ENCODE measurements at regions not wholly inside any gene's neighbourhood (a gene's known extent, or its start where the extent isn't known, plus 50 kb on each side); places are given as distances from the start of the nearest gene placed in this dataset.
A peak's percentile ranks its signal among the peaks of the same experiment; 100 is the strongest.
"Not testable (repeated sequence)": the region's sequence is repeated elsewhere in the genome, so short reads cannot be mapped to it uniquely, and the experiment has no call there.

DNA sequence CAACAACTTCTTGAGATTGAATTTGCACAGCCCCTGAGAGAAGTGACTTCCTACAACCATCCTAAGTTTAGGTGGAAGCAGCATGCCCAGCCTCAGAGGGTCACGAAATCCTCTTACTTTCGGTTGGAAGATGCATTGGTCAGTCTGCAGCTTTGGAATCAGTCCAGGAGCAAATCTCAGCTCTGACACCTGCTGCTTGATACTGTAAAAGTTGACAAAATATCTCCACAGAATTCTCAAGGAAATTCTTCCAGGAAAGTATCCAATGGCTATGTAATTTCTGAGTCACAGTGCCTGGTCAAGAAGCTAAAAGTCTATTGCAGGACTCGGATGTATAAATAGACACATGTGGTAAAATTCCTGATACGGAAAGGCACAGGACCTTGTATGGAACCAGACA lies 414.5 kb upstream of the GYPC start:
- DNase-seq = no peak

DNA sequence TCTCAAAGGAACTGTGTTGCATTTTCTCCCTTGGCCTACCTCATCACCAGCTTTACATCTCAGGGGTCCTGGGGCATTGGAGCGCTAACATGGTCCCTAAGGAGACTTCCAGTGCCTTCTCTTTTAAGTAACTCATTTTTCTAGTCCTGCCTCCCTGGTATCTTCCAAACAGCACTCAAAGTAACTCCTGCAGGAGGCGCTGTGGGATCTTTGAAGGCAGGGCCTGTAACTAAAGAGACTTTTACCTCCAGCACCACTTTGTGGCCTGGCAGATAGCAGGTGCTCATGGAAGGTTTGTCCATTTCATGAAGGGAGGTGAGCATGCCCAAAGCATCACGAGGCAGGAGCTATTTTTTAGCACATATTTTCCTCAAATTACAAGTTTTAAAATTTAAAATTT lies 411.0 kb upstream of the GYPC start:
- peak; percentile 25 for DNase-seq

DNA sequence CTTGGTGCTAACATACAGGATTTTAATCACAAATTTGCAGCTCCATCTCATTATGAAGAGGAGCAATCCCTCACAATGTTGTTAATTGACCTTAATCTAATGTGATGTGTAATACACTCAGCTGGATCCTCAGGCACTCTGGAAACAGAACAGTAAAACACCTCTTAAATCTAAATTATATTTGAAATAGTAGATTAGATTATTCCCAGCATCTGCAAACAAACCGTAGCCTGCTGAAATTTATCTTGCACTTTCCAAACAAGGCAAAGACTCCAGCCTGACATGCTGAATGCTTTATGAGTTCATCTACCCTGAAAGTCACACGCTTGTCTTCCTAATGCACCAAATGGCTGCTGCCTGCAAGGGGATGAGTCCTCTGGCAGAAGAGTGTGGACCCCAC lies 402.3 kb upstream of the GYPC start:
- DNase-seq = no peak

DNA sequence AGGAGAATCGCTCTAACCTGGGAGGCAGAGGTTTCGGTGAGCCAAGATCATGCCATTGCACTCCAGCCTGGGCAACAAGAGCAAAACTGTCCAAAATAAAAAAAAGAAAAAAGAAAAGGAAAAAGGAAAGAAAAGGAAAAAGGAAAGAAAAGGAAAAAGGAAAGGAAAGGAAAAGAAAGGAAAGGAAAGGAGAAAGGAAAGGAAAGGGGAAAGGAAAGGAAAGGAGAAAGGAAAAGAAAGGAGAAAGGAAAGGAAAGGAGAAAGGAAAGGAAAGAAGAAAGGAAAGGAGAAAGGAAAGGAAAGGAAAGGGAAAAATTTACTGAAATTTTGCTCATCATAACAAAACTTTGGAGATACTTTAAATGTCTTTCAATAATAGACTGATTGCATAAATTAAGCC lies 391.3 kb upstream of the GYPC start:
- no peak for DNase-seq

DNA sequence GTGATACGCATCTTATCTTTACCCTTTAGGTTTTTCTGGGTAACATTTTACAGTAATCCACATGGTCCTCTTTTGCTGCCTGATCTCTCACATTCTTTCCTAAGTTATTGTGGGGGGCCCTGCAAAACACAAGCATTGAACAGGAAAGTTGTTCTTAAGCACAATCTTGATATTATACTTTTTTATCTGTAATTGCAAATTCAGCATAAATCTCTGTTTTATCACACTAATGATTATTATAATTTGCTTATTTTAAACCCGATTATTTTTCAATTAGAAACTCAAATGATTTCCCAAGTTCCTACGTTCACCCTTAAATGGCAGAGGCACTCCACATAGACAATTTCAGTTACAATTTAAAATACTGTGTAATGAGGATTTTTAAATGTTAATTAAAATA lies 386.0 kb upstream of the GYPC start:
- DNase-seq = no peak

DNA sequence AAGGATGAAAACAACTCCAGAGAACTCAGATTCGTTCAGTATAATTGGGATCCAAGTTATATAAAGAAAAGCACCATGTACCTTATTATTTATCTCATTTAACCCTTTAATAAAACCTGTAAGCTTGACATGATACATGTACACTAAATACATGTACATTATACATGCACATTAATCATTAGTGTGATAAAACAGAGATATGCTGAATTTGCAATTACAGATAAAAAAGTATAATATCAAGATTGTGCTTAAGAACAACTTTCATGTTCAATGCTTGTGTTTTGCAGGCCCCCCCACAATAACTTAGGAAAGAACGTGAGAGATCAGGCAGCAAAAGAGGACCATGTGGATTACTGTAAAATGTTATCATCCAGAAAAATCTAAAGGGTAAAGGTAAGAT lies 385.4 kb upstream of the GYPC start:
- DNase-seq = no peak

DNA sequence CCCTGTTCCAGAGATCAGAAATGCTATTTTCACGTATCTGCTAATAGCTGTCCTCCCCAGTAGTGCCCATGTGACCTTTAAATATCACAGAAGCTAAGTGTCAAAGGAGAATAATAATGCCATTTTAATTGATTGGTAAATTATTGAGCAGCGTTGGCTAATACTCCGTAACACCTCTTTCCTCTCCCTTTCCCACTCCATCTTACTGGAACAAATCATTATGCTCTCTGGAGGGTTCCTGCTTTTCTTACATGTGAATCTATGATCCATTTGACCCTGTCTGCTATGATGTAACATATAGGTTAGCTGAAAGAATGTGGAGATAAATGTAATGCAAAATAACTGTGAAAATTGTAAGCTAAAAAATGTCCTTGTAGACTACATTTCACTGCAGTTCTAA lies 383.6 kb upstream of the GYPC start:
- no peak for DNase-seq

DNA sequence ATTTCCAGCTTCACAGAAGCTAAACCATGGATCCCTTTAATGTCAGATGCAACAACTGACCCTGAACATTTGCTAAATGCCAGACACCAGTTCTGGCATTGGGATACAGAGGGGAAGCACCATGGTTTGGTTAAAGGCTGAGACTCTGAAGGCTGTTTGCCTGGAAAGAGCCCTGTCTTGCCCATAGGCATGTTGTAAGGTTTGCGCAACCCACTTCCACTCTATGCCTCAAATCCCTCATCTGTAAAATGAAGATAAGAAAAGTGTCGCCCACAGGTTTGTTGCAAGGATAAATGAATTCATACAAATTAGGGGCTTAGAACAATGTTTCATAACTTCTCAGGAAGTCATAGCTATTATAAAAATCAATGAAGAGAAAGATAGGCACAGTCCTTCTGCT lies 380.9 kb upstream of the GYPC start:
- no peak for DNase-seq

DNA sequence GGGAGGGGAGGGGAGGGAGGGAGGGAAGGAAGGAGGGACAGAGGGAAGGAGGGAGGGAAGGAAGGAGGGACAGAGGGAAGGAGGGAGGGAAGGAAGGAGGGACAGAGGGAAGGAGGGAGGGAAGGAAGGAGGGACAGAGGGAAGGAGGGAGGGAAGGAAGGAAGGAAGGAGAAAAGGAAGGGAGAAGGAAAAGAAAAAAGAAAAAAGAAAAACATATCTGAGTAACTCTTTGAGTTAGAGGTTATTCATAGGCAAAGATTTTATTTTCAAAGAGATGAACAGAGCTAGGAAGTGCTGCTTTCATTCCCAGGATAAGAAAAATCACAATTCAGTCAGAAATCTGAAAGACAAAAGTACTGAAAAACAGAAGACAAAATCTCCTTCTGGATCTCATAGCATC lies 379.7 kb upstream of the GYPC start:
- DNase-seq = not testable (repeated sequence)

DNA sequence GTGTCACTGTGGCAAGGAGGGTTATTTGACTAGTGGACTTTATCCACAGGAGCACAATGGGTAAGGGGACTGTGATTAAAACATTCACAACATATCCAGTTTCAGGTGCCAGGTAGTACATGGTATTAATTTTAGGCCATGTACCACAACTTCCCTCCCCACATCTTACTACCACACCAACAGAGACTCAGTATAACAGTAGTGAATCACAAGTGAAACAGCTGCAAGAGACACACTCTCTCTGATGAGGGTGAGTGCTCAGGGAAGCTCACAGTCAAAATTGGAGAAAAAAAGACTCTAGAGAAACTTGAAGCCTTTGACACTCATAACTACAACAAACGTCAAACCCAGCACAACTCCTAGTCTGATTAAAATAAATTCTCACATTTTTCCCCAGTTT lies 367.6 kb upstream of the GYPC start:
- DNase-seq = no peak

DNA sequence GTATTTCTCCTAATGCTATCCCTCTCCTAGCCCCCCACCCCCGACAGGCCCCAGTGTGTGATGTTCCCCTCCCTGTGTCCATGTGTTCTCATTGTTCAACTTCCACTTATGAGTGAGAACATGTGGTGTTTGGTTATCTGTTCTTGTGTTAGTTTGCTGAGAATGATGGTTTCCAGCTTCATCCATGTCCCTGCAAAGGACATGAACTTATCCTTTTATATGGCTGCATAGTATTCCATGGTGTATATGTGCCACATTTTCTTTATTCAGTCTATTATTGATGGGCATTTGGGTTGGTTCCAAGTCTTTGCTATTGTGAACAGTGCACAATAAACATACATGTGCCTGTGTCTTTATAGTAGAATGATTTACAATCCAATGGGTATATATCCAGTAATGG lies 362.0 kb upstream of the GYPC start:
- not testable (repeated sequence) for DNase-seq

DNA sequence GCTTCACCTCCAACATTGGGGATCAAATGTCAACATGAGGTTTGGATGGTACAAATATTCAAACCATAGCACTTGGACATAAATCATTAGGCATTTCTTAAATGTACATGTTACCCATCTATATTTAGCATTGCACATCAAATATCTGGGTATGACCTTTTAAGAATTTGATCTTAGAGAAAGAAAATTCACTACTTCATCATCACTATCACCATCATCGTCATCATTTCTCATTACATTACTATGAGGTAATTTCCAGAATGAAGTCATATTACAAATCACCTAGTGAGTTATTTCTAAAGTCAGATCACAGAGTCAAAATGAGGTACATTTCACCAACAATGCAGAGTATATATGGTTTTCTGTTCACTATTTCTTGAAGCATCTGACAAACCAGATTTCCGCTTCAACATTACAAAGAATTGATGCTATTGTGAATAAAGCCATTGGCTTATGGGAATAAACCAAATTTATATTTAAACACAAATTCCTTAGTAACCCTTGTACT lies 356.4 kb upstream of the GYPC start:
- DNase-seq = no peak

DNA sequence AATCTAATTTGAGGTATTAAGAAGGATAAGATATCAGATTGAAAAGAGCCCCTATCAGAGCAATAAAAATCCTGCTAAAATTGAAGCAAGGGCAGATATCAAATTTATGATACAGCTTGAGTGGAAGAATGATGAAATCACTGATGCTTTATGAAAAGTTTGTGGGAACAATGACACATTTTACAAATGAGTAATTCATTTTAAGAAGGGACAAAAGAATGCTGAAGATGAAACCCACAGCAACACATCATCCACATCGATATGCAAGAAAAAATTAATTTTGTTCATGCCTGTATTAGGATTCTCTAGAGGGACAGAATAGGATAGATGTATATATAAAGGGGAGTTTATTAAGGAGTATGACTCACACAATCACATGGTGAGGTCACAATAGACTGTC lies 355.6 kb upstream of the GYPC start:
- peak; percentile 66 for DNase-seq

DNA sequence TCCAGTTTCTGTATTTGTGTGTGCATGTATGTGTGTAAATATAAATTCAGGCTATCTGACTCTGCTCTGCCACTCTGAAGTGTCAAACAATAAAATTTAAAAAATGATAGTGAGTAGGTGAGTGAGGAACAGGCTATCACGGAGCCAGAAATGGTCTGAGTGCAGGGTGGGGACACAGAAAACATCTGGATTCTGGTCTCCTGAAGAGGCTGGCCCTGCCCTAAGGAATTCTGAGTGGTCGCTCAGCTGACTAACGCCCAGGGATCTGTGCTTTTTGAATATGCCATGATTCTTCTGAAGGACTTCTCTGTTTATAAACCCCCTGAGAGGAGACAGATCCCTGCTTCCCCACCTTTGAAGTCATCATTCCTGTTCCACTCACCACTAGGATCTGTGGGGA lies 353.9 kb upstream of the GYPC start:
- peak; percentile 5 for DNase-seq

DNA sequence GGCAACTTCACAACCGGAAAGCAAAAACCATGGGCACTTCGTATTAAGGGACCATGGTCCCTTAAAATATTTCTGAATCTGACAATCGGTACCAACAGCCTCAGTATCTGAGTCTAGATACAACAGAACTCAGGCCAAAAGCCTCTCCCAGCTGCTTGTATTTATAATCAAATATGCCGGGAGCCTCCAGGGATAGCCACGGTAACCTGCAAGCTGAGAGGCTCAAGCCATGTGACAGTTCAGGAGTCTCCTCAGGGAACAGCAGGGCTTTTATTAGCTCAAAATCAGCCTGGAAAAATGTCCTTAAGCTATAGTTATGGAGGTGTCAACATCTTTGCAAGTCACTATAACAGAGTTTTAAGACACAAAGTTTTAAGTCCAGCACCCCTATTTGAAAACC lies 352.8 kb upstream of the GYPC start:
- DNase-seq = no peak

DNA sequence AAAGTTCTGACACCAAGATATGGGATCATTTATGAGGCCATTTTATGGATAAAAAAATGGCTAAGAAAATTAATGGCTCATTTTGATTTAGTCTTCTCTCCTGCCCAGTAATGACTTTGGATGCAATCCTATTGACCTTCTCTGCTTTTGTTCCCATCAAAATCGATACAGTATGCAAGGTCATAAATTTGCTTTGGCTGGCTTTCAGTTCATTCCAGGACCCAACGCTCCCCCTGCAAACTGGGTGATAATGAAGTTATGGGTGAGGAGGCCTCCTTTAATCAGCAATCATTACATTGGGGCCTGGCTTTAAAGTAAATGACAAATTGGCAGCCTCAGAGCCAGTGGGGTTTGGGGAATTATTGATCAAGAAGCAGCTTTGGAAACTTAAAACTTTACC lies 351.8 kb upstream of the GYPC start:
- no peak for DNase-seq

DNA sequence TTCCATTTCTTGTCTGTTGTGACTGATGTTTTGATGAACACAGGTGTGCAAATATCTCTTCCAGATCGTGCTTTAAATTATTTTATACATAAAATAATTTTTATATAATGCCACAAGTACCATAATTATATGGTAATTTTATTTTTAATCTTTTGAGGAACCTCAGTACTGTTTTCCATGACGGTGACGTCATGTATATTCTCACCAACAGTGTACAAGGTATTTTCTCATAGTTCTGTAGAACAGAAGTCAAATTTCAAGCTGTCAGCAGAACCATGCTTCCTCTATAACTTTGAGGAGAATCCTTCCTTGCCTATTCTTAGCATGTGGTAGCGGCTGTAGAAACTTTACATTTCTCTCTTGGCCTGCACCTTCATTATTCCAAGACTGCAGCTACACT lies 349.4 kb upstream of the GYPC start:
- no peak for DNase-seq

DNA sequence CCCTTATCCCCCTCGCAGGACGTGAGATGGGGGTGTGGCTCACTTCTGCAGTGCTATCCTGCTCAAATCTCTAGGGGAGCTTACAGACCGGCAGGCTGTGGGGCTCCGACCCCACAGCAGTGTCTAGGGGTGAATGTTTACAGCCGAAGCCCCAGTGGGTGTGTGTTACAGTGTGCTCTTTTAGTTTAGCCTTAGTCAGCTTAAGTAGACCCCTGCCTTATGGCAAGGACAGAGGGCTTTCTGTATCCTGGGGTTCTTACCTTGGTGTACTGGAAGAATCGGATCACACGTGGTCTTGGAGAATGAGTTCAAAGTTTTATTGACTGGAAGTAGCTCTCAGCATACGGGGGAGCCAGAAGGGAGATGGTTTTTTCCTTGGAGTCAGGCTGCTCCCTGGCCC lies 348.2 kb upstream of the GYPC start:
- DNase-seq = no peak

DNA sequence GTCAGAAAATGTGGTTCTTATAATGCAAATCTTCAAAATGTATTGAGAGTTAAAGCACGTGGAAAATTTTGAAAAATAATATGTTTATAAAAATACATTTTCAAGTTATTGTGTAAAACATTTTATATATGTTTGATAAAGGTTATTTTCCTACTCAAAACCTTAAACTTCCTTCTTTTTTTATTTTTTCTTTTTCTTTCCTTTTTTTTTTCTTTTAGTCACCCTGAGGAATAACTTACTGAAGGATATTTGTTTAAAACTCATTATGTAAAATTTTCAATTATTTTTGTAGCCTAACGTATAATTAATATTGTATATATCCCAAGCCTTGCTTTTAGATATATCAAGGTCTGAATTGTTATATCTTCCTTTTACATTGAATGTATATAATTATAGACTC lies 346.8 kb upstream of the GYPC start:
- DNase-seq = no peak

DNA sequence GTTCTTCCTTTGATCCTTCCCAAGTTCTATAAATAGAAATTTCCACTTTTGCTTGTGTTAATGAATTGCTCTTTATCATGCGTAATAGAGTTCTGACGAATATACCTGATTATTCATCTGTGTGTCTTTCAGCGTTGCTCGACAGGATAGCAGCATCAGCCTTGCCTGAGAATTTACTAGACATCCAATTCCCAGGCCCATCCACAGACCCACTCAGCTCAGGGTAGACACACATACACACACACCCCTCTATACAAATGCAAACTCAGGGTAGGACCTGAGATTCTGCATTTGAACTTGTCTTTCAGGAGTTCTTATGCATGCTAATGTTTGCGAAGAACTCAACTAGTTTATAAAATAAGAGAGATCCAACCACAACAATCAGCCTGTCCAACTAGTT lies 343.4 kb upstream of the GYPC start:
- no peak for DNase-seq

DNA sequence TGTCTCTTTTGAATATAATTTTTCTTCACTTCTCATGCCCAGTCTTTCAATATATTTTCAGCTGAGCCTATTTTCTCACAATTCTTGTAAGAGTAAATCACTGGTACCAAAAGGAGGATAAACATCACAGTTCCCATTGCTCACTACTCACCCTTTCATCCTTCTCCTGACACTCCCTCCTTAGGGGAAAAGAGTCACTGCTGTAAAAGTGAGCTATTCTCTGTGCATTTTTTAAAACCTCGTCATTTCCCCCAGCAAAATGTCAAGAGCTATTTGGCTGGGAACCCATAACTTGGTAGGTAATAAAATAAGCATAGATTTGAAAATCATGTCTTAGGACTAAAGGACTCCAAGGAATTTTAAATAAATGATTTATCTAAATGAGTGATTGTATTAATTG lies 340.1 kb upstream of the GYPC start:
- DNase-seq = peak; percentile 22

DNA sequence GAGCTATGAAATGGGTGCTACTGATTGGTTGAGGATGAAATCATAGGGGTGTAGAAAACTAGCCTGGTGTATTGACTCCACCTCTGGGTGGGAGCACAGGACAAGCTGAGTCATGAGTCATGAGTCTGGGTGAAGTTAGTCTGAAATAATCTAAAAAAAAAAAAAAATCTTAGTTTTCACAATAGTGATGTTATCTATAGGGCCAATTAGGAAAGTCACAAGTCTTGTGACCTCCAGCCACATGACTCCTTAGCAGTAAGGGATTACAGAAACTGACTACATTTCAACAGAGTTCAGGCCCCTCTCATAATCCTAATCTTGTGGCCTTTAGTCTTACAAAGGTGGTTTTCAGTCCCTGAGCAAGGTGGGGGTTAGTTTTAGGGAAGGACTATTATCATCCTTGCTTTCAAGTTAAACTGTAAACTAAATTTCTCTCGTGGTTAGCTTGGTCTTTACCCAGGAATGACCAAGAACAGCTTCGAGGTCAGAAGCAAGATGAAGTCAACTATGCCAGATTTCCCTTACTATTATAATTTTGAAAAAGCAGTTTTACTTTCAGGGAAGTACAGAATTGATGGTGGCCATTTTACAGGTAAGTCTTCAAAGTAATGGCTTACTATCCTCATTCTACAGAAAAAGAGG lies 338.0 kb upstream of the GYPC start:
- peak; percentile 32 for DNase-seq

DNA sequence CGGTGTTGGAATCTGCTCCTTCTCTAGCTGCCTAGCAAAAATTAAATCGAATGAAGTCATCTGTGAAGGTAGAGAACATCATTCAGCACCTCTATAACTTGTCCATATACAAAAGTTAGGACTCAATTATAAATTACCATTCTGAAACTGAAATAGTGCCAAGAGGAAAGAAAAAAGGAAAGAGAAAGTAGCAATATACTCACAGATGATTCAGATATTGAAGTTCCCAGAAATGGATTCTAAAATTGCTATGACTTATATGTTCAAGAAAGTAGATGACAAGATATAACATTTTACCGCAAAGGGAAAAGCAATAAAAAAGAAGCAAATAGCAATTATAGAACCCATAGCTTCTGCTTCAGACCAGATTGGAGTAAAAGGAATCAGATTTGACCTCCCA lies 333.6 kb upstream of the GYPC start:
- DNase-seq = no peak

DNA sequence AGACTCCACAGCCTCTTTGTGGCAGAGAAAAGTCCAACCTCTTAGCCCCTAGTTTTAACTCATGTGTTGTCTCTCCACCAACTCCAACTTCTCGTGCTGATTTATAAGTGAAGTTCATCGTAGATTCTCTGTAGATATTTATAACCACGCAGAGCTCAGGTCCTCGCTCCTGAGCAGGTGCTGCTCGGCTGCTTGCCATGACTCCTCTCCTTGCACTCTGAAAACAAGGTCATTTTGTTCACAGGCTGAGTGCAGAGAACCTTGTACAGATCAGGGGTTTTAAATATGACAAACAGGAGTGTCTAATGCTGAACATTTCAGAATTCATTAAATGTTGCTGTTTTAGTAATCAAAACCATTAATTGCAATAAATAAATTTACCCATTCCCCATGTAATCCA lies 330.8 kb upstream of the GYPC start:
- DNase-seq = no peak

DNA sequence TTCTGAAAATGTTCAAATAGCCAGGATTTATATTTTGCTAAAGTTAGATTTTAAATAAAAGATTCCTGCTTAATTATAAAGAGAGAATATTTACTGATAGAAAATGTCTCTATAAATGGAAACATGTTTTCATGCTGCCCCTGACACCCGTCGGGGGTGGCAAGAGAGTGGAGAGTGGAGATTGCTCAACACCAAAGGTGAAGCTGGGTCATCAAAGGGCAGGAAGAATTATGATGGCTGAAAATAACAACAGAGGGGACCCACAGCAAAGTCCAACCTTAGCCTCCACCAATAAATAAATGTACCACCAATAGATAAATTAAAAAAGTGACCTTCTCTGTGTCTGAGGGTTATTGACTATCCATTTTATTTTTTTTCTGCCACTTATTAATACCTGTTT lies 326.8 kb upstream of the GYPC start:
- no peak for DNase-seq
